DMS79 treated with DMSO at 0.1 percent for 48 hours (cell line): ENCODE measurements at regions not wholly inside any gene's neighbourhood (a gene's known extent, or its start where the extent isn't known, plus 50 kb on each side); places are given as distances from the start of the nearest gene placed in this dataset.
"Not testable (repeated sequence)": the region's sequence is repeated elsewhere in the genome, so short reads cannot be mapped to it uniquely, and the experiment has no call there.

Experiments used
- DNase-seq: peaks from one replicate; lab custom pipeline; 2025; lab: John Stamatoyannopoulos, UW

DNA sequence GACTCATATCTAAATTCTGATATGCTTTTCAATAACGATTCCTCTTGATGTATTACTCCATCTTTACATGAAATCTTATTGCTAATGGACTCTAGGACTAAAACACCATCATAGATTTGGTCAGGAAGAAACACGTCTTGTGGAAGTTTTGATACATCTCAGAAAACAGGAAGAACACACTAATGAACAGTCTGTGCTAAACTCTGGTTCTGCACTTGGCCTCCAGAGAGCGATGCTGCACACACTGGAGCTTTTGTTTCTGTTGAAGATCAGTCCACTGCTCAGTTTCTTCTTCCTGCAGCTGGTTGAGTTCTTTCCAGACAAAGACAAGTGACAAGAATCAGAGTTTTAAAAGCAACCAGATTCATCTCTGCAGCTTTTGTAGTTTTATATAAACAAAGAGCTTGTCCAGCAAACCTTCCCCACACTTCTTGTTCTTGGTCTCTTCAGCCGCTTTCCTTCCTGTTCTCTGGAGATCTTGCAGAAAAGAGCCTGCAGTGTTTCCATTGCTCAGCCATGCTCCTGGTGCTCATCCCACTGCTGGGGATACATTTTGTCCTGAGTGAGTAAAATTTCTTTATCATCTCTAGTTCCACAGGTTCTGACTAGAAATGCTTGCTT is 229.1 kb upstream of the OR4E1 start:
- DNase-seq = no peak

- DNase-seq = not testable (repeated sequence)
These were observed 221.2 kb upstream of the OR4E1 start for GRCh38 chr14:21894898-21895194.

DNA sequence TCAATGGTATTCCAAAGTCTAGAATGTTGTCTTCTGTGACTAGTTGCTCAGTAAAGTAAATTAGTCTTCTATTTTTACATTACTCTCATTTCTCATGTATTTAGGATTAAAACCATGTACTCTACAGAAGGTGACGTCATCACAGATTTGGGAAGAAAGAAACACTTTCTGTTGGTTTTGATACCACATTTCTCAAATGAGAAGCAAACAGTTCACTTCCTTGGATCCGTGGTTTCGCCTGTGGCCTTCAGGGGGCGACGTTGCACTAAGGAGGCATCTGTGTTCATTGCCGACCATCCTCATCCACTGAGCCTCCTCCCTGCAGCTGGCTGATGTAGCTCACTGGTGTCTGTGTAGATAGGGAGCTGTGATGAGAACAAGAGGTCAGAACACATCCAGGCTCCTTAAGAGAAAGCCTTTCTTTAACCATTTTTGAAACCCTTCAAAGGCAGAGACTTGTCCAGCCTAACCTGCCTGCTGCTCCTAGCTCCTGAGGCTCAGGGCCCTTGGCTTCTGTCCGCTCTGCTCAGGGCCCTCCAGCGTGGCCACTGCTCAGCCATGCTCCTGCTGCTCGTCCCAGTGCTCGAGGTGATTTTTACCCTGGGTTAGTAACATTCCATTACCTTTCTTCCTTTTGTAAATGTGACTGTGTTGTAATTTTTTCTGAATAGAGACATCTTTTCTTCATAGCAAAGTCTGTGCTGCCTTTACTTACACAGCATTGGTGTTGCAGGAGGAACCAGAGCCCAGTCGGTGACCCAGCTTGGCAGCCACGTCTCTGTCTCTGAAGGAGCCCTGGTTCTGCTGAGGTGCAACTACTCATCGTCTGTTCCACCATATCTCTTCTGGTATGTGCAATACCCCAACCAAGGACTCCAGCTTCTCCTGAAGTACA is 220.6 kb upstream of the OR4E1 start:
- no peak for DNase-seq

DNA sequence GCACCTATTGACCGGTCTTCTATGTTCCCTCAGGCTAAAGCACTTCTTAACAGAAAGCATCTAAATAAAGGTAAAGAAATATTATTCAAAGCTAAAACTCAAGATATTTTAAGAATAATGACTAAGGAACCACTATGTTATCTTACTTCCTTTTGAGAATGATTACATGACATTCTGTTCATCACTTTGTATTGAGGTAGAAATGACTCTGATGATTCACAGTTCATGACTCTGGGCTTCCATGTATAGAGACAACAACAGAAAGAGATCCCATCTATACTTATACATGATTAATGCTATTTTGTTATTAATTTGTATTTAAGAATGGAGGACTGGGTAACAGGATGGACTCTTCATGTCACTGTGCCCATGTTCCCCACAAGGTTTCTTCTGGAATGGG is 218.3 kb upstream of the OR4E1 start:
- DNase-seq = no peak

DNA sequence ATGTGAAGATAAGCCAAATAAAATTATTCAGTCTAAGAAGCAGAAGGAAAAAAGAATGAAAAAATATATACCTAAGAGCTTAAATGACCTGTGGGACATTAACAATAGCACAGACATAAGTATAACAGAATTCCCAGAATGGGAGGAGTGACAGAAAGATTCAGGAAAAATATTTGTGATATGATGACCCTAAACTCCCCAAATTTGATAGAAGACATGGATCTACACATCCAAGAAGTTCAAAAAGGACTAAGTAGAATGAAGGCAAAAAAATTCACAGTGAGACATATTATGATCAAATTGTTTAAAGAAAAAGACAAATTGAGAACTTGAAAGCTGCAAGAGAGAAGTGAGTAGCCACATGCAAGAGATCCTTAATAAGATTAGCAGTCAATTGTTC is 211.4 kb upstream of the OR4E1 start:
- DNase-seq = no peak

DNA sequence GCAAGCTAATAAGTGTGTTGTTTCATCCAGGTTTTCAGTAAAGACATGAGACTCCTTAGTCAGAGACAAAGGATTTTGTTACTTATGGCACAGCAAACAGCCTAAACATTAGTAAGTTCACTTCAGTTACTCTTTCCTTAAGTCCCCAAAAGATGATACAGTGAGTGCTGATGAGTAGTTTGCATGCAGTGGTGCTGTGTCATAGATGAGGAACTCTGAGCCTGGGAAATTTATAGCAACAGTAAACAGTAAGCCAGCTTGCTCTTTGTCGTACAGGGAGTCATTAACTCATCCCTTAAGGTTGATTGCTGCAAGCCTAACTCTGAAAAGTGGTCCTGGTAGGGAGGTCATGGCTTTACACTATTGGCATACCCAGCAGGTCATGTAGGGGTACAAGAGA is 208.6 kb upstream of the OR4E1 start:
- DNase-seq = no peak

DNA sequence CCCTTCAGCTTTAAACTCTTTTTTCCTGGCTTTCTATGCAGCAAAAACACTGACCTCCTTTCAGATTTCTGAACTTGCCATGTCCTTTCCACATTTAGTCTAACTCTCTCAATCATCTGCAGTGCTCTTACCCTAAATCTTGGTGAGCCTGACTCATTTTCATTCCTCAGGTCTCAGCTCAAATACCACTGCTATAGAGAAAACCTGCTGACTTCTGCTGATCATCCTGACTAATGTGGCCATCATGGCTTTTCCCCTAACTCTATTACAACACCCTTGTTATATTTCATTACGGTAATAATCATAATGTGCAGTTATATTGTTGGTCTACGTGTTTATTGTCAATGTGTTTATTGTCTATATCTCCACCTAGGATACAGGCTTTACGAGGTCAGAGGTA is 207.3 kb upstream of the OR4E1 start:
- no peak for DNase-seq

GRCh38 chr14:21875791-21876190 is 202.2 kb upstream of the OR4E1 start:
- no peak for DNase-seq

DNA sequence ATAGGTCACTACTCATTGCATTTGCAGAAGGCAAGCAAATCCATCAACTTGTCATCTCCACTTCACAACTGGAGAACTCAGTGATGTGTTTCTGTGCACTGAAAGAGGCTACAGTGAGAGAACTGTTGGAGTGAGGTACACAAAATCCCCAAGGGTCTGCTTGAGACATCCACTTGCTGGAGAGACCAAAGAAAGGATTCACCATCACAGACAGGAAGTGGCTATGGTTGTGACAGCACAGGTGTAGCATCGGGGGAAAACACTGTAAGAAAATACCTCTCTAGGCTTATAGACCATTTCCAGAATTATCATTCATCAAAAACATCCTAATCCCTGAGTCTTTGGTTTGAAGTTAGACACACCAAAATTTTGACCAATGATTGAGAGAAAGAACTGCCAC is 201.3 kb upstream of the OR4E1 start:
- DNase-seq = no peak

DNA sequence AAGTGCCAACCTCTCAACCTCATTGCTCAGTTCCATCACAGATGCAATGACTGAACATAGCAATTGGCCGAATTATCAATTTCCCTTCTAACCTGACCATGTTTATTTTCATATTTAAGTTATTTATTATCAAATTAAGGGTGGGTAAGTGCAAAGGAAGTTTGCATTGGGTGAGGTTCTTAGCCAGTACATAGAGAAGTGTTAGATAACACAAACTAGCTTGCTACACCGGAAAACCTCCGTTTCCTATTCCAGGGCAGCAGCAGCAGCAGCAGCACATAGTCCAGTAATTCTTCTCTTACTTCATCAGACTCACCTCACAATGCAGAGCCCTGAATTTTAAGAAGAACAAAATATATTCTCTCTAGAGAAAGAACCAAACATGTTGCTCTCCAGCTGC is 200.5 kb upstream of the OR4E1 start:
- no peak for DNase-seq

- DNase-seq = no peak
These were observed 194.9 kb upstream of the OR4E1 start for GRCh38 chr14:21868442-21869046.

DNA sequence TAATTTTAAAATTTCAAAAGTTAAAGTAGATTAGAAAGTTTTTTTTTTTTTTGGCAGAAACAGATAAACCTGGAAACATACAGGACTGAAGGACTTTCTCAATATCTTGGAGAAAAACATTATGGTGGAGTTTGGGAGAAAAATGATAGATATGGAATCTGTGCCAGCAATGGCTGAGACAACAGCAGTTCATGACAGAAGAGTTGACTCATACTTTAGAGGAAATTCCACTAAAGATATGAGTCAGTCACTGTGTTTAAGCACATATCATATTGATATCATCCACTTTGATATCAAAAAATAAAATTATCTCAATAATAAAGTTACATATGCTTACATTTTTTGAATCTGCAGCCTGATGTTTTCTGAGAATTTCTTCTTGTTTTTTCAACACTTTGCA is 193.9 kb upstream of the OR4E1 start:
- DNase-seq = no peak

GRCh38 chr14:21866479-21866878 is 192.9 kb upstream of the OR4E1 start:
- DNase-seq = no peak

GRCh38 chr14:21863289-21863688 is 189.7 kb upstream of the OR4E1 start:
- no peak for DNase-seq

GRCh38 chr14:21861153-21861552 is 187.5 kb upstream of the OR4E1 start:
- DNase-seq = no peak

- no peak for DNase-seq
These were observed 186.6 kb upstream of the OR4E1 start for GRCh38 chr14:21860172-21860571.

DNA sequence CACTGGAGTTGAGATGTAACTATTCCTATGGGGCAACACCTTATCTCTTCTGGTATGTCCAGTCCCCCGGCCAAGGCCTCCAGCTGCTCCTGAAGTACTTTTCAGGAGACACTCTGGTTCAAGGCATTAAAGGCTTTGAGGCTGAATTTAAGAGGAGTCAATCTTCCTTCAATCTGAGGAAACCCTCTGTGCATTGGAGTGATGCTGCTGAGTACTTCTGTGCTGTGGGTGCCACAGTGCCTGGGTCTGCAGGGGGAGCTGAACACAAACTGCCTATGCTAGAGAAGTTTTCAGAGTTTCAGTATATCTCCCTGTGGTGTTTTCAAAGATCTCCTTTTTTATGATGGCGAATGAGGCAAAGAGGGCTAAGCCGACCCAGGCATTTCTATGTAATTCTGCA is 179.2 kb upstream of the OR4E1 start:
- no peak for DNase-seq

- DNase-seq = no peak
These were observed 178.5 kb upstream of the OR4E1 start for GRCh38 chr14:21852061-21852664.

DNA sequence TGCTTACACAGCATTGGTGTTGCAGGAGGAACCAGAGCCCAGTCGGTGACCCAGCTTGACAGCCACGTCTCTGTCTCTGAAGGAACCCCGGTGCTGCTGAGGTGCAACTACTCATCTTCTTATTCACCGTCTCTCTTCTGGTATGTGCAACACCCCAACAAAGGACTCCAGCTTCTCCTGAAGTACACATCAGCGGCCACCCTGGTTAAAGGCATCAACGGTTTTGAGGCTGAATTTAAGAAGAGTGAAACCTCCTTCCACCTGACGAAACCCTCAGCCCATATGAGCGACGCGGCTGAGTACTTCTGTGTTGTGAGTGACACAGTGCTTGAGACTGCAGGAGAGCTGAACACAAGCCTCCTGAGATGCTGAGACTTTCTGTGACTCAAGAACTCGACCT is 173.3 kb upstream of the OR4E1 start:
- DNase-seq = not testable (repeated sequence)

- DNase-seq = no peak
These were observed 172.7 kb upstream of the OR4E1 start for GRCh38 chr14:21846227-21846885.

GRCh38 chr14:21840765-21841164 is 167.1 kb upstream of the OR4E1 start:
- DNase-seq = no peak

GRCh38 chr14:21833836-21834235 is 160.2 kb upstream of the OR4E1 start:
- DNase-seq = no peak

DNA sequence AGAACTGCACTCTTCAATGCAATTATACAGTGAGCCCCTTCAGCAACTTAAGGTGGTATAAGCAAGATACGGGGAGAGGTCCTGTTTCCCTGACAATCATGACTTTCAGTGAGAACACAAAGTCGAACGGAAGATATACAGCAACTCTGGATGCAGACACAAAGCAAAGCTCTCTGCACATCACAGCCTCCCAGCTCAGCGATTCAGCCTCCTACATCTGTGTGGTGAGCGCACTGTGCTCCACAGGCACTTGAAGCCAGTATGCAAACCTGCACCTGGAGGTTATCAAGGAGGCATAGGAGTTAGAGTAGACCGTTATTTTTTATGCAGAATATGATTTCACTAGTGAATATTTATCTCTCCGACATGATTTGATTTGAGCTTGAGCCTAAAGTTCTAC is 152.2 kb upstream of the OR4E1 start:
- DNase-seq = no peak
